GM18505 (cell line): ENCODE measurements at regions not wholly inside any gene's neighbourhood (a gene's known extent, or its start where the extent isn't known, plus 50 kb on each side); places are given as distances from the start of the nearest gene placed in this dataset.

ENCODE experiments used
- ATAC-seq: cut with Tn5 transposase; IDR thresholded peaks from one replicate; pipeline ENCODE4 v1.9.1; 2021; ENCODE audit not compliant: unreplicated experiment
- POLR2A ChIP-seq: IDR thresholded peaks from 4 replicates; pipeline ENCODE4 v1.6.1; 2011; ENCODE audit warnings: borderline replicate concordance; ENCODE audit not compliant: insufficient read depth, insufficient read length; ENCODE audit errors: extremely low read depth

- ATAC-seq: no peak
- TF ChIP-seq POLR2A: no peak
These were observed 252.4 kb downstream of the UQCRFS1 start for GRCh38 chr19:28960586-28960985.

GRCh38 chr19:28956961-28957360, 256.0 kb downstream of the UQCRFS1 start:
- no peak for TF ChIP-seq POLR2A
- no peak for ATAC-seq

- ATAC-seq: no peak
- no peak for TF ChIP-seq POLR2A
These were observed 256.5 kb downstream of the UQCRFS1 start for GRCh38 chr19:28956421-28956820.

GRCh38 chr19:28949535-28949934, 263.4 kb downstream of the UQCRFS1 start:
- no peak for ATAC-seq
- no peak for TF ChIP-seq POLR2A

DNA sequence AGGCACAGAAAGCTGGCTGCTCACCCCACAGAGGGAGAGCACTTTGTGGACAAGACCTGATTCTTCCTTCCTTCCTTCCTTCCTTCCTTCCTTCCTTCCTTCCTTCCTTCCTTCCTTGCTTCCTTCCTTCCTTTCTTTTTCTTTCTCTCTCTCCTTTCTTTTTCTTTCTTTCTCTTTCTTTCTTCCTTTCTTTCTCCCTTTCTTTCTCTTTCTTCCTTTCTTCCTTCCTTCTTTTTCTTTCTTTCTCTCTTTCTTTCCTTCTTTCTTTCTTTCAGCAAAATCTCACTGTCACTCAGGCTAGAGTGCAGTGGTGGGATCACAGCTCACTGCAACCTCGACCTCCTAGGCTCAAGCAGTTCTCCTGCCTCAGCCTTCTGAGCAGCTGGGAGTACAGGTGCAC, 263.9 kb downstream of the UQCRFS1 start:
- TF ChIP-seq POLR2A: no peak
- ATAC-seq: no peak

DNA sequence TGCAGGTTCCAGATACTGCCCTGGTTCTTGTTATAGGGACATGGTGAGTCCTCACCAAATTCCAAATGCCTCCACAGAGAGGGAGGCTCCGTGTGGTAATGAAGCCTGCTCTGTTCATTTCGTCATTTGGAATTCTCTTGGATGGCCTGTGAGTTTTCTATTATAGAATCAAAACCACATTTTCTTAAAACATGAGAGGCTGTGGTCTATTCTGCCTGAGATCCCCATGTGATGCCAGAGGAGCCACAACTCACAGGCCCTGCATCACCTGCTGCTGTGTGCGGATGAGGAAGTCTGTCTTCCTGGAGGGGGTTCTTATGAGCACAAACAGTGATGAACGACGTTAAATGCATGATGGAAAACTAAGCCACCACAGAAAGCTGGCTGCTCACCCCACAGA, 264.4 kb downstream of the UQCRFS1 start:
- ATAC-seq: no peak
- TF ChIP-seq POLR2A: no peak

- TF ChIP-seq POLR2A: no peak
- no peak for ATAC-seq
These were observed 264.9 kb downstream of the UQCRFS1 start for GRCh38 chr19:28948026-28948425.

GRCh38 chr19:28943651-28944050, 269.3 kb downstream of the UQCRFS1 start:
- ATAC-seq: no peak
- TF ChIP-seq POLR2A: no peak

DNA sequence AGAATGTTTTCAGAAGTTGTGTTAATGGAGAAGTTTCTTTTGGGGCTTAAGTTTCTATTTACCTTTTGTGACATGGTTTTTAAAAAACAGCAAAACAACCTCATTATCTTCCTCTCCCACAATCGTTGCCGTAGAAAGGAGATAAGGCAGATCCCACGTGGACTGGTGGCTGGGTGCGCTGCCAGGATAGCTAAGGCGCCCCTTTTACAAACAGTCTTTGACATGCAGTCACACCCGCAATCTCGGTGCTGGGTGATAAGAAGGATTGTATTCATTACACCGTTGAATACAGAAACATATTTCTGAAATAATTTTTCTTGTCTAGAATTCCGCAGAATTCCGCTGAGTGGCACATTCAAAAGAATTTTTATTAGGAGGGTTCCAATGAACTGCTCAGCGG, 271.1 kb downstream of the UQCRFS1 start:
- TF ChIP-seq POLR2A: no peak
- ATAC-seq: no peak

DNA sequence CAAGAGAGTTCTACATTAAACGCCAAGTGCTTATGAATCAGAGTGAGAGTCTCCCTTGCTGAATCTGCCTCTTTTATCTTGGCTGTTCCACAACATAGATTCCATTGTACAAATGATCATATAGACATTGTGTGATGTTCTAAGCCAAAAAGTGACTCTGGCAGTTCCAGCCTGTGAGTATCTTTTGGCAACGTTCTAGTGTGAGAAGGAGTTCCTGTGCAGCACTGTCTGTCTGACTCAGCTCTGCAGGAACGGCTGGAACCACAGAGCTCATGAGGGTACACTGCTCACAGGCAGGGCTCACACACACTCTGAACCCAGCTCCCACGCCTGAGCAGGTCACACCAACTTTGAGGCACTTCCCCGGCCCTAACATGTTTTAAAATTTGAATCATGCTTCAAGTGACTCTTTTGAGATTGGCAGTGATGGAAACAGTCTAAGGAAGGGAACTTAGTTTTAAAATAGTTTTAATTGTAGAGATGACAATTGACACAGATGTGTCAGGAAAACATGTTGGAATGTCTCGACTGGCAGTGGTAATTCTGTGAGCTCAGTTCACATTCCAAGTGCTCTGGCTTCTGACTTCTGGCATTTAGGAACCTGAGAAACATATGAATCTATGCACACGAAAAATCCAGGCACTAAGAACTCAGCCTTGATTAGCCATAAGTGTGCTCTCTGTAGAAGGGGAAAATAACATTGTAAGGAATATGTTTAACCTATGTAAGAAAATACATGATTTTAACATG, 272.0 kb downstream of the UQCRFS1 start:
- TF ChIP-seq POLR2A: no peak
- ATAC-seq: no peak

DNA sequence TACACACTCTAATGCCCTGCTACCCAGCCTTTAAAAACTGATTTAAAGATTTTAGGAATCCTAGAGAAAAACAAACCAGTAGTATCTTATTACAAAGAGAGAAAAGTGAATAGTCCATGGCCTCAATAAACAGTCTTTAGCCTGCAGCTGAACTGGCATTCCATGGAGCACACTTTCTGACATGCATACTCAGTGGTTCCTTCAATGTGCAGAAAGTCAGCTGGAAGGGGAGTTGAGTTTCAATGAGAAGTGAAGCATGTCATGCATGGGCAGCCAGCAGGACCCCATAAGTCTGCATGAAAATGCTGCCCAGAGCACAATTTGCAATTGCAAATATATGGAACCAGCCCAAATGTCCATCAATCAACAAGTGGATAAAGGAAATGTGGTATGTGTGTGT, 273.7 kb downstream of the UQCRFS1 start:
- no peak for TF ChIP-seq POLR2A

DNA sequence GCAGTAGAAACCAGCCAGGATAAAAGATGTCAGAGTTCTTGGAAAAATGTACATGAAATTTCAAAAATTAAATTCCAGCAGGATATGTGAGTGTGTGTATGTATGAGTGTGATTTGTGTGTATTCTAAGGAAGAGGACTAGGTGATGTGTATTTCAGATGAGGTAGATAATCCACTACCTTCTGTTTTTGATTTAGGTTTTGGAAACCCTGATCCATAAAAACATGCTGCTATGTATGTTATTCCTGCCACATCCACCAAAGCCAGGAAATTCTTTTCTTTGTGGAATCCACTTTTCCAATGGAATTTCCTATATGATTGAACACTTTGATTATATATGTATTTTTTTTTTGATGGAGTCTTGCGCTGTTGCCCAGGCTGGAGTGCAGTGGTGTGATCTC, 276.9 kb downstream of the UQCRFS1 start:
- no peak for ATAC-seq
- no peak for TF ChIP-seq POLR2A

More for the DNA sequence above, 273.7 kb downstream of the UQCRFS1 start:
- no peak for ATAC-seq

DNA sequence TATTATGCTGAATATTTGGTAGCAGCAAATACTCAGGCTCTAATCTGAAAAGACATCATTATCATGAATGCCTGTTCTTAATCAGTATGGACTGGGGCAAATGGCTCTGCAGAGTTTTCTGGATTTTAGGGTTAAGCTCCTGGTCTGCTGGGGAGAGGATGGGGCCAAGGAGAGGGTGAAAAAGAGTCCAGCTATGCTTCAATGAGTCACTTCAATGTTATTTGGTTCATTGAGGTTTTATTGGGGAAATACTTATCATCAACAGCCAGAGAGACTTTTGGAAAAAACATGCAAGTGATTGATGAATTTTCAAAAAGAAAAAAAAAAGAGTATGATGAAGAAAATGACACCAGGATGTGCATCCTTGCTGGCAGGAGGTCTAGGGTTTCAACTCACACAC, 278.3 kb downstream of the UQCRFS1 start:
- no peak for ATAC-seq

GRCh38 chr19:28933039-28933438, 279.9 kb downstream of the UQCRFS1 start:
- ATAC-seq: no peak
- no peak for TF ChIP-seq POLR2A

More for the DNA sequence above, 278.3 kb downstream of the UQCRFS1 start:
- no peak for TF ChIP-seq POLR2A

DNA sequence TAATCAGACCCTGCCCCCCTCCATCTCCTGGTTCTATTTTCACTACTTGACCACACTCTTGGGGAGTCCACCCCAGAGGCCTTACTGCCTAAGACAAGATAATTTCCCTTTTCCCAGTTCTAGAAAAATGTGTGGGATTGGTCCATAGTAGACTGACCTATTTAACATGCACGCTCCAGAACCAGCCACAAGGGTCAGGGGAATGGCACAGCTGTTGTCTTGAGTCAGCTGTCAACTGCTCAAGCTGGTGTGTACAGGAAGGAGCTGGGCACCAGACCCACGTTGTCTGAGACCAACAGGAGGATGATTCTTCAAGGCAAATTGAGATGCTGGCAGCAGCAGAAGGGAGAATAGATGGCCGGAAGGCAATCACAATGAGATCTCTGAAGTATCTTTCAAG, 280.5 kb downstream of the UQCRFS1 start:
- ATAC-seq: no peak

DNA sequence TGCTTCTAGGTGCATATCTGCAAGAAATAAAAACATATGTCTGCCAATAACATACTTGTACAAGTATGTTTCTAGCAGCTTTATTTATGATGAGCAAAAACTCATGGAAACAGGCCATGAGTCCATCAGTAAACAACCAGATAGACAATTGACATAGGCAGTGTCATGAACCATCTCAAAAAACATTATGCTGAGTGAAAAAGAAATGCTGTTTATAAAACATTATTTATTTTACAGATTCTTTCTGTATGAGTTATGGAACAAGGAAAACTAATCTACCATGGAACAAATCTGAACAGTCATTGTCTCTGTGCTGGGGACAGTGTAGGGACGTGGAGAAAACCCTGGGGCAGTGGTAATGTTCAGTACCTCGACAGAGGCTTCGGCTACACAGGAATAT, 283.9 kb downstream of the UQCRFS1 start:
- no peak for ATAC-seq
- no peak for TF ChIP-seq POLR2A

More for the DNA sequence above, 280.5 kb downstream of the UQCRFS1 start:
- no peak for TF ChIP-seq POLR2A

GRCh38 chr19:28927456-28927855, 285.5 kb downstream of the UQCRFS1 start:
- ATAC-seq: no peak

More at GRCh38 chr19:28927456-28927855, 285.5 kb downstream of the UQCRFS1 start:
- no peak for TF ChIP-seq POLR2A
